22Rv1 (cell line): ENCODE measurements at regions not wholly inside any gene's neighbourhood (a gene's known extent, or its start where the extent isn't known, plus 50 kb on each side); places are given as distances from the start of the nearest gene placed in this dataset.

ENCODE experiments used
- H3K27ac ChIP-seq: fragments of 450-650 bp; 2 replicates; pipeline ENCODE4 v1.5.1; 2017
- ZFX ChIP-seq: fragments of 450-650 bp; IDR thresholded peaks from 2 replicates; pipeline ENCODE4 v1.6.1; 2017; ENCODE audit warnings: antibody characterized with exemption, borderline replicate concordance
- TF ChIP-seq, protein P1 (sequence below): fragments of 450-650 bp; IDR thresholded peaks from 2 replicates; pipeline ENCODE4 v1.5.1; 2017; ENCODE audit warnings: mild to moderate bottlenecking

DNA sequence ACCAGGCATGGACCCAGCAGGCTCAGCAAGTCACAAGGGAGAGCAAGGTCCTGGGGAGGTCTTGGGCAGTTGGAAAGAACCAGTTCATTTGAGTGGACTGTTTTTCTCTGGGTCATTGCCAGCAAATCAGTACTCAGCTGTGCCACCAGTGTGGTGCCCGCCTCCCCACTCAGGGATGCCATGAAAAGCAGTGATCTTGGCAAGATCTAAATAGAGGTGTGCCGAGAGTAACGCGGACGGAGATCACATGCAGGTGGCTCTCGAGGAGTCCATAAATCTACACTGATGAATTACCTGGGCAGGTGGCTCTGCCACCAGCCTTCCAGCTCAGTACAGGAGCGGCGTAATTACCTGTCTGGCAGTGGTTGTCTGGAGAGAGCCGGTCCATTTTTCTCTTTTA lies 642.2 kb downstream of the PTPRU start:
- H3K27ac ChIP-seq: no peak overlapping the region
- TF ChIP-seq, protein P1, sequence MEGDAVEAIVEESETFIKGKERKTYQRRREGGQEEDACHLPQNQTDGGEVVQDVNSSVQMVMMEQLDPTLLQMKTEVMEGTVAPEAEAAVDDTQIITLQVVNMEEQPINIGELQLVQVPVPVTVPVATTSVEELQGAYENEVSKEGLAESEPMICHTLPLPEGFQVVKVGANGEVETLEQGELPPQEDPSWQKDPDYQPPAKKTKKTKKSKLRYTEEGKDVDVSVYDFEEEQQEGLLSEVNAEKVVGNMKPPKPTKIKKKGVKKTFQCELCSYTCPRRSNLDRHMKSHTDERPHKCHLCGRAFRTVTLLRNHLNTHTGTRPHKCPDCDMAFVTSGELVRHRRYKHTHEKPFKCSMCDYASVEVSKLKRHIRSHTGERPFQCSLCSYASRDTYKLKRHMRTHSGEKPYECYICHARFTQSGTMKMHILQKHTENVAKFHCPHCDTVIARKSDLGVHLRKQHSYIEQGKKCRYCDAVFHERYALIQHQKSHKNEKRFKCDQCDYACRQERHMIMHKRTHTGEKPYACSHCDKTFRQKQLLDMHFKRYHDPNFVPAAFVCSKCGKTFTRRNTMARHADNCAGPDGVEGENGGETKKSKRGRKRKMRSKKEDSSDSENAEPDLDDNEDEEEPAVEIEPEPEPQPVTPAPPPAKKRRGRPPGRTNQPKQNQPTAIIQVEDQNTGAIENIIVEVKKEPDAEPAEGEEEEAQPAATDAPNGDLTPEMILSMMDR: no peak
- no peak for TF ChIP-seq ZFX

DNA sequence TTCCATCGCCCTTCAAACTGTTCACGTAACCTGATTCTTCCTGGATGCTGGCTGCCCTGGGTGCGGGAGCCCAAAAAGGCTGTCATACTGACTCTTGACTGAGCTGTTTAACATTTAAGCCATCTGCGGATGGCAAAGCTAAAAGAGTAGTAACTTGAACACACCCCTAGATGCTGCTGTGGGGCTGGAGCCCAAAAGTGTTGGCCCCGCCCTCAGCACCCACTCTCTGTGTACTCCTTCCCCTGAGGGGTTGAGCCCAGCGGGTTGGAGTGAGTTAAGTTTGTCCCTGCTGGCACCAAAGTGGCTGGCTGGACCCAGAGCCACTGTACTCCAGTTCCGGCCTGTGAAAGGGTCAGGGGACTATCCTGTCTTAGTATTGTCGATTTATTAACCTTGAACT lies 640.6 kb downstream of the PTPRU start:
- TF ChIP-seq ZFX: no peak
- TF ChIP-seq, protein P1: no peak
- H3K27ac ChIP-seq: no peak overlapping the region

DNA sequence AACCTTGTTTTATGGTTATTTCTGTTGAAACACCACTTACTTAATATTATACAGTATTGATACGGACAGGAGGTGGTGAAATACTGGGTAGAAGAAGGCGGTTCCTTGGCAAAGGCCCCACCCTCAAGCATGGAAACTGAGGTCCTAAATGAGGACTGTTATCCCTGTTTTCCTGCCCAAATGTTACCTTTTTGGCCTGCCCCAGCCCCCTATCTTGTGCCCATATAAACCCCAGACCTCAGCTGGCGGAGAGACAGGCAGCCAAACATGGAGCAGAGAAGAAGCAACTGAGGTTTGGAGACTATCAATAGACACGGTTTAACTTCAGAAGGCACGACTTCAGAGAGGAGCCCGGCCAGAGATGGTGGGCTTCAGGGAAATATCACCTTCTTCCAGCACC lies 640.1 kb downstream of the PTPRU start:
- no peak overlapping the region for H3K27ac ChIP-seq
- TF ChIP-seq, protein P1: no peak
- TF ChIP-seq ZFX: no peak

DNA sequence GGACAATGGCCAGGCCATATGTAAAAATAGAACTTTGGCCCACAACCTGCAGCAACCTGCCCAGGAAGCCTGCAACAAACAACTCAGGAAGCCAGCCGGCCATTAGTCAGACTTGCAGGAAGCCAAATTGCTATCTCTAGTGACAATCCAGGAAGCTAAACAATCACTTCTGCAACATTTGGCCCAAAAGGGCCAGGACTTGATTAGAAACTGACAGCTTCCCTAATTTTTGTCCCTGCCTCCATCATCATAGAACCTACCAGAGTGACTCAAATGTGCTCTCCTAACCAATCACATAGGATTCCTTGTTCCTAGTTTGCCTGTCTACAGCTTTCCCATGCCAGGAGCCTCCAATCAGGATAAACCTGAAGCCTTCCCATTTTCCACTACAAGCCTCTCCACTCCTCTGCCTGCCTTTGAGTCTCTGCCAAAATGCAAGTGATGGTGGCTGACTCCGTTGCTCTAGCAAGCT lies 639.3 kb downstream of the PTPRU start:
- TF ChIP-seq, protein P1: no peak
- TF ChIP-seq ZFX: no peak
- H3K27ac ChIP-seq: no peak overlapping the region

DNA sequence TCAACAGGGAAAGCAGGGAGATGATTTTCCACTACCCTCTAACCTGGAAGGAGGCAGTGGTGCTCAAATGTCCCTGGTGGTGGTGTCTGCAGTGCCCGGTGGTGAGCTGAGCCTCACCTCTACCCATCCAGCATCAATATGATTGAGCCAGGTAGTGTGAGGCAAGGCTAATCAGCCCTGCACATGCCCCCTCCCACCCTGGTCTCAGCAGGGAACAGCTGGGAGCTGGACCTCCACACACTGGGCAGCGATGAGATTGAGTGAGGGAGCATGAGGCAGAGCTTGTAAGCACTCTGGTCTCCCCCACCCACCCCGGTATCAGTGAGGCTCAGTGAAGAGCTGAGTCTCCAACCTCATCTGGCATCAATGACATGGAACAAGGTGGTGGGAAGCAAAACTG lies 634.3 kb downstream of the PTPRU start:
- TF ChIP-seq ZFX: no peak
- TF ChIP-seq, protein P1: no peak
- no peak overlapping the region for H3K27ac ChIP-seq

DNA sequence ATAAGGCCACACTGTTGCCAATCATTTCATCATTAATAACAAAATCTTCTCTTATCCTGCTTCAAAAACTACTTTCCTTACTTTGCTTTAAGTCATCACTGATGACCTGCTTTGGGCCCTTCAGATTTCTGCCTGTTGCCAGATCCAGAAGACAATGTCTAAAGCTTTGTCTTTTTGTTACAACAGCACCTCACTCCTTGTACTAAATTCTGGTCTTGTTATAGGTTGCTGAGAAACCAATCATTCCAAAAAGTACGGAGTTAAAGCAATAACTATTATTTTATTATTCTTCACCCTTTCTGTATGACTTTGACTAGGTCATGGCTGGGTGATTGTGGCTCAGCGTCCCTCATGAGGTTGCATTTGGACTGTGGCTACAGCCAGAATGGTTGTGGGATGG lies 633.5 kb downstream of the PTPRU start:
- no peak overlapping the region for H3K27ac ChIP-seq
- TF ChIP-seq ZFX: no peak
- TF ChIP-seq, protein P1: no peak

DNA sequence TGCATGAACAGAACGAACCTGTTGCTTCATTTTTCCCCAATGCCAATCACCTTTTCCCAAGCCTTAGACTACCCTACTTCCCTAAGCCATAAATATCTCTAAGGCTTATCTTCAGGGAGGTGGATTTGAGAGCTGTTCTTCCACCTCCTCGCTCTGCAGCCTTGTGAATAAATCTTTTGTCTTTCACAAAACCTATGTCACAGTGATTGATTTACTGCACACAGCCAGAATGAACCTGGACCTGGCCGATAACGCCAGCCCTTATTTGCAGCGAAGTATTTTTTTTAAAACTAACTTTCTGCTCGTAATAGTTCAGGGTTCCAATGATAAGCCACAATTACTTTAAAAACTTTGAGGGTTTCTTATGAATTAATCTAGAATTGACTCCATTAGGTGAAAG lies 632.6 kb downstream of the PTPRU start:
- no peak overlapping the region for H3K27ac ChIP-seq
- no peak for TF ChIP-seq ZFX
- TF ChIP-seq, protein P1: no peak
